T-helper 2 cell treated with Interferon-gamma antibody and Interleukin-4, amounts not matched to agents 5 μg/mL and 100 μg/mL, for 36 hours (primary cell): ENCODE measurements at regions not wholly inside any gene's neighbourhood (a gene's known extent, or its start where the extent isn't known, plus 50 kb on each side); places are given as distances from the start of the nearest gene placed in this dataset.

Experiments used
- DNase-seq: peaks from one replicate; pipeline ENCODE4 v3.0.0; 2021; ENCODE audit warnings: low spot score
- H3K27ac Mint-ChIP-seq: one replicate; pipeline ENCODE4 v1.8.0; 2021; ENCODE audit warnings: mild to moderate bottlenecking, mixed read lengths
- H3K27me3 Mint-ChIP-seq: one replicate; pipeline ENCODE4 v1.8.0; 2021; ENCODE audit warnings: low read depth, mixed read lengths
- H3K36me3 Mint-ChIP-seq: one replicate; pipeline ENCODE4 v1.8.0; 2021; ENCODE audit warnings: low read depth, mixed read lengths
- H3K4me1 Mint-ChIP-seq: one replicate; pipeline ENCODE4 v1.8.0; 2021; ENCODE audit warnings: low read depth, mixed read lengths
- H3K4me3 Mint-ChIP-seq: one replicate; pipeline ENCODE4 v1.8.0; 2022; ENCODE audit warnings: mild to moderate bottlenecking, moderate library complexity, mixed read lengths
- H3K9me3 Mint-ChIP-seq: one replicate; pipeline ENCODE4 v1.8.0; 2021; ENCODE audit warnings: mixed read lengths

GRCh38 chr3:29195056-29195455 is 85.8 kb upstream of the RBMS3 start:
- Mint-ChIP-seq H3K36me3 (no peaks in the 10 kb centered on the region), H3K27me3 (no peaks in the 10 kb centered on the region), H3K4me3 (no peak overlapping the region), H3K27ac (no peak overlapping the region), H3K9me3 (peaks cover 4% of the 10 kb centered on the region), H3K4me1 (no peaks in the 10 kb centered on the region)
- no peak for DNase-seq

GRCh38 chr3:29201604-29202003 is 79.3 kb upstream of the RBMS3 start:
- H3K36me3 Mint-ChIP-seq = no peaks in the 10 kb centered on the region

GRCh38 chr3:29202378-29202777 is 78.5 kb upstream of the RBMS3 start:
- no peak overlapping the region for H3K4me3 Mint-ChIP-seq
- no peaks in the 10 kb centered on the region for H3K4me1 Mint-ChIP-seq
- no peak for DNase-seq
- H3K36me3 Mint-ChIP-seq = no peaks in the 10 kb centered on the region
- H3K27ac Mint-ChIP-seq = no peak overlapping the region
- peaks cover 5% of the 10 kb centered on the region for H3K27me3 Mint-ChIP-seq
- no peaks in the 10 kb centered on the region for H3K9me3 Mint-ChIP-seq

More at GRCh38 chr3:29201604-29202003, 79.3 kb upstream of the RBMS3 start:
- H3K4me3 Mint-ChIP-seq = no peak overlapping the region
- no peaks in the 10 kb centered on the region for H3K4me1 Mint-ChIP-seq
- no peak for DNase-seq
- peaks cover 5% of the 10 kb centered on the region for H3K27me3 Mint-ChIP-seq
- H3K27ac Mint-ChIP-seq = no peak overlapping the region
- no peaks in the 10 kb centered on the region for H3K9me3 Mint-ChIP-seq

GRCh38 chr3:29203851-29204250 is 77.0 kb upstream of the RBMS3 start:
- Mint-ChIP-seq H3K27ac (no peak overlapping the region), H3K9me3 (no peaks in the 10 kb centered on the region)
- no peak for DNase-seq

GRCh38 chr3:29207427-29207826 is 73.4 kb upstream of the RBMS3 start:
- Mint-ChIP-seq H3K36me3 (no peaks in the 10 kb centered on the region), H3K4me3 (no peak overlapping the region), H3K27me3 (peaks cover 5% of the 10 kb centered on the region), H3K27ac (no peak overlapping the region), H3K4me1 (no peaks in the 10 kb centered on the region), H3K9me3 (no peaks in the 10 kb centered on the region)
- DNase-seq = no peak

More at GRCh38 chr3:29203851-29204250, 77.0 kb upstream of the RBMS3 start:
- Mint-ChIP-seq H3K4me3 (no peak overlapping the region), H3K4me1 (no peaks in the 10 kb centered on the region), H3K36me3 (no peaks in the 10 kb centered on the region), H3K27me3 (peaks cover 5% of the 10 kb centered on the region)

- H3K4me1 Mint-ChIP-seq = peaks cover 2% of the 10 kb centered on the region
- no peak for DNase-seq
- H3K27me3 Mint-ChIP-seq = no peaks in the 10 kb centered on the region
- H3K27ac Mint-ChIP-seq = no peak overlapping the region
- no peaks in the 10 kb centered on the region for H3K9me3 Mint-ChIP-seq
- no peak overlapping the region for H3K4me3 Mint-ChIP-seq
- no peaks in the 10 kb centered on the region for H3K36me3 Mint-ChIP-seq
These were observed 68.0 kb upstream of the RBMS3 start for GRCh38 chr3:29212789-29213433.

- H3K27ac Mint-ChIP-seq = no peak overlapping the region
- H3K27me3 Mint-ChIP-seq = no peaks in the 10 kb centered on the region
- H3K4me3 Mint-ChIP-seq = no peak overlapping the region
- H3K9me3 Mint-ChIP-seq = no peaks in the 10 kb centered on the region
- H3K4me1 Mint-ChIP-seq = peaks cover 2% of the 10 kb centered on the region
- no peak for DNase-seq
- no peaks in the 10 kb centered on the region for H3K36me3 Mint-ChIP-seq
These were observed 66.7 kb upstream of the RBMS3 start for GRCh38 chr3:29214009-29214658.

- no peak overlapping the region for H3K4me3 Mint-ChIP-seq
- no peaks in the 10 kb centered on the region for H3K36me3 Mint-ChIP-seq
- no peak for DNase-seq
- peaks cover 2% of the 10 kb centered on the region for H3K4me1 Mint-ChIP-seq
- no peaks in the 10 kb centered on the region for H3K9me3 Mint-ChIP-seq
- H3K27me3 Mint-ChIP-seq = no peaks in the 10 kb centered on the region
- H3K27ac Mint-ChIP-seq = no peak overlapping the region
These were observed 64.9 kb upstream of the RBMS3 start for GRCh38 chr3:29215948-29216347.

- no peaks in the 10 kb centered on the region for H3K4me1 Mint-ChIP-seq
- no peaks in the 10 kb centered on the region for H3K9me3 Mint-ChIP-seq
- no peak overlapping the region for H3K27ac Mint-ChIP-seq
- no peaks in the 10 kb centered on the region for H3K27me3 Mint-ChIP-seq
- no peak for DNase-seq
- H3K36me3 Mint-ChIP-seq = no peaks in the 10 kb centered on the region
- H3K4me3 Mint-ChIP-seq = no peak overlapping the region
These were observed 54.2 kb upstream of the RBMS3 start for GRCh38 chr3:29226706-29227105.

- Mint-ChIP-seq H3K4me3 (no peak overlapping the region), H3K27me3 (no peaks in the 10 kb centered on the region), H3K27ac (no peak overlapping the region), H3K36me3 (no peaks in the 10 kb centered on the region), H3K4me1 (no peaks in the 10 kb centered on the region), H3K9me3 (no peaks in the 10 kb centered on the region)
- DNase-seq = no peak
These were observed 53.6 kb upstream of the RBMS3 start for GRCh38 chr3:29227307-29227706.
